HCT116 (cell line): ENCODE measurements at regions not wholly inside any gene's neighbourhood (a gene's known extent, or its start where the extent isn't known, plus 50 kb on each side); places are given as distances from the start of the nearest gene placed in this dataset.

ENCODE experiments used
- CTCF ChIP-seq, 3 experiments: fragments of 200-600 bp in 1 of 3; sonication (generic) in 1 of 3; IDR thresholded peaks in 2 of 3; conservative IDR thresholded peaks in 1 of 3; 2 replicates each; pipeline ENCODE4 v1.5.1; 2012 to 2017; ENCODE audit warnings: low read depth in 2 of 3, low read length in 2 of 3, antibody characterized with exemption in 1 of 3, borderline replicate concordance in 1 of 3, control low read depth in 1 of 3, mild to moderate bottlenecking in 1 of 3, mixed read lengths in 1 of 3, mixed run types in 1 of 3, moderate library complexity in 1 of 3; ENCODE audit not compliant: insufficient read depth in 1 of 3
- POLR2AphosphoS5 ChIP-seq: IDR thresholded peaks from 2 replicates; pipeline ENCODE4 v1.6.1; 2011; ENCODE audit warnings: mild to moderate bottlenecking, low read depth, low read length, moderate library complexity

GRCh38 chr9:100731038-100731556 is 153.2 kb downstream of the CAVIN4 start:
- TF ChIP-seq CTCF (IDR thresholded peaks at IDR 0.05 in 2 of 3, conservative IDR thresholded peaks at IDR 0.05 in 1 of 3; ENCODE audit: borderline replicate concordance in 1 of 3, insufficient read depth in 1 of 3, low read depth in 2 of 3, low read length in 2 of 3) (no peak), POLR2AphosphoS5 (no peak)
